Vagina (tissue), 2 donors: ENCODE measurements at regions not wholly inside any gene's neighbourhood (a gene's known extent, or its start where the extent isn't known, plus 50 kb on each side); places are given as distances from the start of the nearest gene placed in this dataset.

Source experiments
- CTCF ChIP-seq, 3 experiments: fragments of 450-650 bp in 2 of 3; fragments of 200-600 bp in 1 of 3; sonication (generic) in 1 of 3; IDR thresholded peaks; one replicate each; pipeline ENCODE4 v1.5.1; 2017 to 2019; ENCODE audit warnings: antibody characterized with exemption in 3 of 3, mild to moderate bottlenecking in 2 of 3, moderate library complexity in 2 of 3
- POLR2A ChIP-seq, 2 donors: fragments of 450-650 bp; IDR thresholded peaks; one replicate each; pipeline ENCODE4 v1.6.1; 2017; ENCODE audit warnings: antibody characterized with exemption in 2 of 2, mild to moderate bottlenecking in 2 of 2, moderate library complexity in 2 of 2

- no peak for TF ChIP-seq CTCF (IDR thresholded peaks at IDR 0.05)
- TF ChIP-seq POLR2A (IDR thresholded peaks at IDR 0.05), result no peak
Measured at GRCh38 chr10:130878131-130878530, 433.4 kb downstream of the TCERG1L start.
